GM12892 (cell line): ENCODE measurements at regions not wholly inside any gene's neighbourhood (a gene's known extent, or its start where the extent isn't known, plus 50 kb on each side); places are given as distances from the start of the nearest gene placed in this dataset.

Experiments used
- DNase-seq: peaks from one replicate; pipeline ENCODE4 v3.0.0; 2011; ENCODE audit not compliant: insufficient read length
- FAIRE-seq: peaks from 2 replicates; lab custom pipeline; 2011; peaks lifted over from hg19 to GRCh38; lab: Jason Lieb, UNC
- POLR2A ChIP-seq: IDR thresholded peaks from 2 replicates; pipeline ENCODE4 v1.6.1; 2011; ENCODE audit warnings: low read depth, low read length, control low read depth
- POLR2AphosphoS5 ChIP-seq: IDR thresholded peaks from 2 replicates; pipeline ENCODE4 v1.6.1; 2011; ENCODE audit warnings: low read depth, low read length, control low read depth
- TAF1 ChIP-seq: IDR thresholded peaks from 2 replicates; pipeline ENCODE4 v1.6.1; 2011; ENCODE audit warnings: low read depth, mild to moderate bottlenecking, control low read depth, low read length, borderline replicate concordance

GRCh38 chr5:121271546-121271945 is 580.1 kb upstream of the FTMT start:
- FAIRE-seq (no peak), DNase-seq (no peak)
- no peak for TF ChIP-seq TAF1
- no peak for TF ChIP-seq POLR2AphosphoS5
- TF ChIP-seq POLR2A = no peak

- TF ChIP-seq POLR2AphosphoS5 (no peak), POLR2A (no peak), TAF1 (no peak)
- DNase-seq (no peak), FAIRE-seq (no peak)
These were observed 577.7 kb upstream of the FTMT start for GRCh38 chr5:121273833-121274433.

- DNase-seq = no peak
- TF ChIP-seq POLR2AphosphoS5 (no peak), POLR2A (no peak), TAF1 (no peak)
- no peak for FAIRE-seq
These were observed 571.9 kb upstream of the FTMT start for GRCh38 chr5:121279801-121280200.

GRCh38 chr5:121285801-121286521 is 565.7 kb upstream of the FTMT start:
- DNase-seq (no peak), FAIRE-seq (no peak)
- TF ChIP-seq POLR2A (no peak), TAF1 (no peak), POLR2AphosphoS5 (no peak)

- no peak for FAIRE-seq
- no peak for DNase-seq
- TF ChIP-seq POLR2A (no peak), POLR2AphosphoS5 (no peak), TAF1 (no peak)
These were observed 562.9 kb upstream of the FTMT start for GRCh38 chr5:121288781-121289180.

GRCh38 chr5:121292664-121293063 is 559.0 kb upstream of the FTMT start:
- DNase-seq = no peak
- FAIRE-seq = no peak
- TF ChIP-seq POLR2A (no peak), POLR2AphosphoS5 (no peak), TAF1 (no peak)

DNA sequence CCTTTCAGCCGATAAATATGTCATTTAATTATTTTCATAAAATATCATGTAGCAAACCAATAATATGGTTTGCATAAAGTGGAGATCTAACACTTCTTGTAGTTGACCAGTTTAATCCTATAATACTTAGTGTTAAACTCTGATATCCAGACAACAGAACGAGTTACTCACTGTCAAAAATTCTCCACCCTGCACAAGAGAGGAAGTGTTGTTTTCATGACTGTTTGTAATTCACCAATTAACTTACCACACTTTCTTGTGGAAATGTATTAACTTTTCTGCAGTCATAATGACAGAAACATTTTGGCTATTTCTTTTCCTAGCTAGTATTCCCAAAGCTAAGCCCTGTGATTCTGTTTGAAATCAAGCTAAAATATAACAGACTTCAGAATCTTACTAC is 555.3 kb upstream of the FTMT start:
- FAIRE-seq (no peak), DNase-seq (no peak)
- TF ChIP-seq POLR2AphosphoS5 (no peak), POLR2A (no peak), TAF1 (no peak)

- no peak for FAIRE-seq
- TF ChIP-seq POLR2A = no peak
- no peak for DNase-seq
These were observed 552.5 kb upstream of the FTMT start for GRCh38 chr5:121299153-121299552.

DNA sequence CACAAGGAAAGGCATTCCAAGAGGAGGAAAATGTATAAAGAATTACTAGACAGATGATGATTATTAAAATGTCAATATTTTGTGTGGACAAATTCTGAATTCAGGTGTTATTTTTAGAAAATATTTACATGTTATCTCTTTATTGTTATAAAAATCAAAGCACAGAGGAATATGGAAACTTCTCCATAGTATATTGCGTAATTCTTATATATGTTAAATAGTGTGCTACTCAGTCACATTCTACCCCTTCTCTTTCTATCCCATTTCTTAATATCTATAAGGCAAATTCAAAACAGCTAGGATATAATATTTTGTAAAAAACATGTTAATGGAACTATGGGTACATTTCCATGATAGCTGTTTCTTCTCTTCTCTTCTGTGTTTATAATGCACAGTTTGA is 546.8 kb upstream of the FTMT start:
- FAIRE-seq (no peak), DNase-seq (no peak)
- no peak for TF ChIP-seq TAF1
- TF ChIP-seq POLR2A = no peak
- TF ChIP-seq POLR2AphosphoS5 = no peak

GRCh38 chr5:121313886-121314285 is 537.8 kb upstream of the FTMT start:
- TF ChIP-seq POLR2AphosphoS5 (no peak), TAF1 (no peak), POLR2A (no peak)
- DNase-seq (no peak), FAIRE-seq (no peak)

DNA sequence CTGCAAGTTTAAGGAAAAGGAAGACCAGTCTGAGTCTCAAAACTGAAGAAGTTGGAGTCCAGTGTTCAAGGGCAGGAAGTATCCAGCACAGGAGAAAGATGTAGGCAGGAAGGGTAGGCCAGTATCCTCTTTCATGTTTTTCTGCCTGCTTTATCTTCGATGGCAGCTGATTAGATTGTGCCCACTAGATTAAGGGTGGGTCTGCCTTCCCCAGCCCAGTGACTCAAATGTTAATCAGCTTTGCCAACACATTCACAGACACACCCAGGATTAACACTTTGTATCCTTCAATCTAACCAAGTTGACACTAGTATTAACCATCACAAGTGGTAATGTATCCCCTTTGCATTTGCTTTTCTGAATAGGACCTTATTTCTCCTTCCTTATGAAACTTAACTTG is 535.9 kb upstream of the FTMT start:
- FAIRE-seq = no peak
- TF ChIP-seq TAF1 (no peak), POLR2A (no peak), POLR2AphosphoS5 (no peak)
- no peak for DNase-seq

DNA sequence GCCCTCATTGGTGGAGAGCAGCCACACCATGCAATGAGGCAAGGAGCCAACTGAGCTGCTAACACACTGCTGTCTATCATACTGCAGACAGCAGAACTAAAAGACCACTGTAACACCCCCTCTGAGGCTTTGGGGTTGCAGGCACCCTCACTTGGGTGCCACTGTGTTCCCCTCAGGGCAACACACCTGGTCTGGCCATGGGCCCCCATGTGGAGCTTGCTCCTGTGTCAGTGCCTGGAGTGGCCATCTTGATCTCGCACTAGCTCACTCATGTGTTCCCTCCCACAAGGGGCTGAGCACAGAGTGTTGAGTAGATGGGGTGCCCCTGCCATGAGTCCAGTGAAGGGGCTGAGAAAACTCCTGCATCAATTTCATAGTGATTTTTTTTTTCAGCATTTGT is 532.4 kb upstream of the FTMT start:
- FAIRE-seq (no peak), DNase-seq (no peak)
- no peak for TF ChIP-seq POLR2AphosphoS5
- no peak for TF ChIP-seq POLR2A
- TF ChIP-seq TAF1 = no peak

- FAIRE-seq (no peak), DNase-seq (no peak)
- TF ChIP-seq POLR2AphosphoS5 (no peak), TAF1 (no peak), POLR2A (no peak)
These were observed 525.8 kb upstream of the FTMT start for GRCh38 chr5:121325930-121326329.
